IPS-15b (cell line): ENCODE measurements at regions not wholly inside any gene's neighbourhood (a gene's known extent, or its start where the extent isn't known, plus 50 kb on each side); places are given as distances from the start of the nearest gene placed in this dataset.

ENCODE experiments used
- H3K27me3 ChIP-seq: one replicate; pipeline ENCODE4 v1.6.1; 2013; ENCODE audit warnings: low read length; ENCODE audit not compliant: control insufficient read depth, insufficient read depth
- H3K36me3 ChIP-seq: one replicate; pipeline ENCODE4 v1.6.1; 2013; ENCODE audit warnings: low read length; ENCODE audit not compliant: control insufficient read depth, insufficient read depth
- H3K4me1 ChIP-seq: one replicate; pipeline ENCODE4 v1.6.1; 2013; ENCODE audit warnings: mild to moderate bottlenecking, low read length; ENCODE audit not compliant: control insufficient read depth, insufficient read depth
- H3K4me3 ChIP-seq: one replicate; pipeline ENCODE4 v1.5.1; 2013; ENCODE audit warnings: low read depth, low read length
- H3K9ac ChIP-seq: one replicate; pipeline ENCODE4 v1.6.1; 2013; ENCODE audit warnings: low read depth, mild to moderate bottlenecking, low read length
- H3K9me3 ChIP-seq: one replicate; pipeline ENCODE4 v1.6.1; 2013; ENCODE audit warnings: mild to moderate bottlenecking, low read length; ENCODE audit not compliant: control insufficient read depth, insufficient read depth

GRCh38 chr10:53699684-53700083 is 927.1 kb upstream of the MBL2 start:
- Histone ChIP-seq H3K9me3 (no peaks in the 10 kb centered on the region), H3K4me3 (no peak overlapping the region), H3K4me1 (no peaks in the 10 kb centered on the region), H3K36me3 (no peaks in the 10 kb centered on the region), H3K27me3 (no peaks in the 10 kb centered on the region), H3K9ac (no peak overlapping the region)

GRCh38 chr10:53699231-53699630 is 926.6 kb upstream of the MBL2 start:
- Histone ChIP-seq H3K9ac (no peak overlapping the region), H3K27me3 (no peaks in the 10 kb centered on the region), H3K36me3 (no peaks in the 10 kb centered on the region), H3K4me1 (no peaks in the 10 kb centered on the region), H3K4me3 (no peak overlapping the region), H3K9me3 (no peaks in the 10 kb centered on the region)

- Histone ChIP-seq H3K9me3 (no peaks in the 10 kb centered on the region), H3K4me1 (no peaks in the 10 kb centered on the region), H3K36me3 (no peaks in the 10 kb centered on the region)
These were observed 924.5 kb upstream of the MBL2 start for GRCh38 chr10:53697038-53697437.

GRCh38 chr10:53690524-53691240 is 918.1 kb upstream of the MBL2 start:
- H3K4me1 ChIP-seq: no peaks in the 10 kb centered on the region
- no peaks in the 10 kb centered on the region for H3K9me3 ChIP-seq
- no peaks in the 10 kb centered on the region for H3K27me3 ChIP-seq
- H3K9ac ChIP-seq: no peak overlapping the region
- H3K4me3 ChIP-seq: no peak overlapping the region
- no peaks in the 10 kb centered on the region for H3K36me3 ChIP-seq

More at GRCh38 chr10:53697038-53697437, 924.5 kb upstream of the MBL2 start:
- no peak overlapping the region for H3K9ac ChIP-seq
- no peaks in the 10 kb centered on the region for H3K27me3 ChIP-seq
- H3K4me3 ChIP-seq: no peak overlapping the region

GRCh38 chr10:53687800-53688199 is 915.2 kb upstream of the MBL2 start:
- H3K4me1 ChIP-seq: no peaks in the 10 kb centered on the region
- no peaks in the 10 kb centered on the region for H3K36me3 ChIP-seq
- H3K9ac ChIP-seq: no peak overlapping the region
- H3K9me3 ChIP-seq: no peaks in the 10 kb centered on the region
- H3K27me3 ChIP-seq: no peaks in the 10 kb centered on the region
- no peak overlapping the region for H3K4me3 ChIP-seq

GRCh38 chr10:53682885-53683284 is 910.3 kb upstream of the MBL2 start:
- no peaks in the 10 kb centered on the region for H3K27me3 ChIP-seq
- H3K9ac ChIP-seq: no peak overlapping the region
- H3K4me1 ChIP-seq: no peaks in the 10 kb centered on the region
- H3K36me3 ChIP-seq: no peaks in the 10 kb centered on the region
- no peaks in the 10 kb centered on the region for H3K9me3 ChIP-seq
- no peak overlapping the region for H3K4me3 ChIP-seq

- Histone ChIP-seq H3K4me1 (no peaks in the 10 kb centered on the region), H3K27me3 (no peaks in the 10 kb centered on the region), H3K36me3 (no peaks in the 10 kb centered on the region), H3K4me3 (no peak overlapping the region), H3K9ac (no peak overlapping the region), H3K9me3 (no peaks in the 10 kb centered on the region)
These were observed 909.9 kb upstream of the MBL2 start for GRCh38 chr10:53682458-53682857.

GRCh38 chr10:53679666-53680065 is 907.1 kb upstream of the MBL2 start:
- Histone ChIP-seq H3K36me3 (no peaks in the 10 kb centered on the region), H3K27me3 (no peaks in the 10 kb centered on the region), H3K9me3 (no peaks in the 10 kb centered on the region), H3K4me1 (no peaks in the 10 kb centered on the region), H3K9ac (no peak overlapping the region), H3K4me3 (no peak overlapping the region)

GRCh38 chr10:53675177-53675576 is 902.6 kb upstream of the MBL2 start:
- H3K9me3 ChIP-seq: no peaks in the 10 kb centered on the region
- no peak overlapping the region for H3K9ac ChIP-seq
- no peaks in the 10 kb centered on the region for H3K36me3 ChIP-seq
- H3K4me1 ChIP-seq: no peaks in the 10 kb centered on the region
- H3K4me3 ChIP-seq: no peak overlapping the region
- no peaks in the 10 kb centered on the region for H3K27me3 ChIP-seq

- no peaks in the 10 kb centered on the region for H3K4me1 ChIP-seq
- H3K4me3 ChIP-seq: no peak overlapping the region
- no peak overlapping the region for H3K9ac ChIP-seq
- no peaks in the 10 kb centered on the region for H3K9me3 ChIP-seq
- no peaks in the 10 kb centered on the region for H3K27me3 ChIP-seq
- H3K36me3 ChIP-seq: peaks cover 5% of the 10 kb centered on the region
These were observed 894.5 kb upstream of the MBL2 start for GRCh38 chr10:53667063-53667462.

- Histone ChIP-seq H3K4me1 (no peaks in the 10 kb centered on the region), H3K9me3 (no peaks in the 10 kb centered on the region), H3K27me3 (no peaks in the 10 kb centered on the region), H3K36me3 (peaks cover 5% of the 10 kb centered on the region), H3K9ac (no peak overlapping the region), H3K4me3 (no peak overlapping the region)
These were observed 891.9 kb upstream of the MBL2 start for GRCh38 chr10:53664282-53665019.

- H3K9ac ChIP-seq: no peak overlapping the region
- H3K9me3 ChIP-seq: no peaks in the 10 kb centered on the region
- no peaks in the 10 kb centered on the region for H3K36me3 ChIP-seq
These were observed 878.2 kb upstream of the MBL2 start for GRCh38 chr10:53650794-53651193.

More at GRCh38 chr10:53650794-53651193, 878.2 kb upstream of the MBL2 start:
- Histone ChIP-seq H3K27me3 (no peaks in the 10 kb centered on the region), H3K4me1 (no peaks in the 10 kb centered on the region), H3K4me3 (no peak overlapping the region)
